B cell (primary cell): ENCODE measurements at regions not wholly inside any gene's neighbourhood (a gene's known extent, or its start where the extent isn't known, plus 50 kb on each side); places are given as distances from the start of the nearest gene placed in this dataset.

Experiments
- ATAC-seq: fragments of 200-7000 bp; cut with Tn5 transposase; one replicate; pipeline ENCODE4 v1.10.0; 2021; ENCODE audit warnings: low read depth, mild to moderate bottlenecking, moderate number of reproducible peaks, moderate library complexity
- CTCF ChIA-PET: fragments of 350-600 bp; sonication (Branson Sonifier 250); formaldehyde crosslinking; loops from one replicate; lab custom pipeline; 2021; ENCODE audit warnings: antibody characterized with exemption, inconsistent platforms; lab: Charles Lee
- POLR2A ChIA-PET: fragments of 350-600 bp; sonication (Branson Sonifier 250); formaldehyde crosslinking; loops from one replicate; lab custom pipeline; 2021; ENCODE audit warnings: antibody characterized with exemption; lab: Charles Lee
- DNase-seq: peaks from one replicate; pipeline ENCODE4 v3.0.0; 2013
- H2AFZ ChIP-seq: 2 replicates; pipeline ENCODE4 v1.6.1; 2012; ENCODE audit warnings: mild to moderate bottlenecking, low read depth, low read length; ENCODE audit not compliant: insufficient read depth, poor library complexity, severe bottlenecking
- H3K27ac ChIP-seq, 2 donors: 1 replicate in 1 of 2; 2 replicates in 1 of 2; pipeline ENCODE4 v1.5.1; 2012 to 2013; ENCODE audit warnings: low read length in 2 of 2, mild to moderate bottlenecking in 2 of 2, moderate library complexity in 1 of 2
- H3K27me3 ChIP-seq, 4 experiments: fragments of 200-600 bp in 1 of 4; sonication (generic) in 1 of 4; replicated peaks in 1 of 4; 1 replicate in 2 of 4; 2 replicates in 2 of 4; pipeline versions ENCODE4 v1.6.1 to v1.7.0; 2013 to 2016; ENCODE audit warnings: low read length in 3 of 4, mild to moderate bottlenecking in 2 of 4, mixed read lengths in 1 of 4, moderate library complexity in 1 of 4; ENCODE audit not compliant: insufficient read depth in 4 of 4, control insufficient read depth in 3 of 4; ENCODE audit errors: control extremely low read depth in 1 of 4
- H3K36me3 ChIP-seq, 2 experiments: replicated peaks in 1 of 2; 1 replicate in 1 of 2; 2 replicates in 1 of 2; pipeline versions ENCODE4 v1.6.1 to v1.7.1; 2013; ENCODE audit warnings: low read length in 1 of 2; ENCODE audit not compliant: insufficient read depth in 2 of 2, control insufficient read depth in 1 of 2; ENCODE audit errors: control extremely low read depth in 1 of 2, extremely low read depth in 1 of 2
- H3K4me1 ChIP-seq, 2 donors: fragments of 200-600 bp in 1 of 2; sonication (generic) in 1 of 2; 1 replicate in 1 of 2; 2 replicates in 1 of 2; pipeline versions ENCODE4 v1.5.1 to v1.6.1; 2013 to 2017; ENCODE audit warnings: low read length in 2 of 2; ENCODE audit not compliant: control insufficient read depth in 2 of 2, insufficient read depth in 2 of 2
- H3K4me2 ChIP-seq: replicated peaks from 2 replicates; pipeline ENCODE3; 2012; ENCODE audit warnings: mild to moderate bottlenecking, low read depth, low read length; ENCODE audit not compliant: poor library complexity, severe bottlenecking
- H3K4me3 ChIP-seq, 5 experiments: fragments of 200-600 bp in 1 of 5; sonication (generic) in 1 of 5; 1 replicate in 3 of 5; 2 replicates in 2 of 5; pipeline versions ENCODE4 v1.5.1 to v1.7.0; 2011 to 2016; ENCODE audit warnings: low read length in 4 of 5, mild to moderate bottlenecking in 4 of 5, low read depth in 2 of 5, control low read depth in 1 of 5, moderate library complexity in 1 of 5; ENCODE audit not compliant: insufficient read depth in 1 of 5; ENCODE audit errors: control extremely low read depth in 1 of 5, extremely low read depth in 1 of 5
- H3K79me2 ChIP-seq: fragments of 200-600 bp; sonication (generic); one replicate; pipeline ENCODE4 v1.6.0; 2016; ENCODE audit warnings: low read length; ENCODE audit not compliant: control insufficient read depth, insufficient read depth
- H3K9ac ChIP-seq: fragments of 200-600 bp; sonication (generic); 2 replicates; pipeline ENCODE4 v1.6.1; 2017; ENCODE audit warnings: mild to moderate bottlenecking, low read length, moderate library complexity
- H3K9me3 ChIP-seq, 3 donors: one replicate each; pipeline versions ENCODE4 v1.6.1 to v1.7.1; 2013; ENCODE audit warnings: low read length in 2 of 3; ENCODE audit not compliant: control insufficient read depth in 2 of 3, insufficient read depth in 1 of 3; ENCODE audit errors: control extremely low read depth in 1 of 3
- H4K20me1 ChIP-seq: 2 replicates; pipeline ENCODE4 v1.6.0; 2012; ENCODE audit warnings: mild to moderate bottlenecking, low read length; ENCODE audit not compliant: insufficient read depth, control insufficient read depth, poor library complexity, severe bottlenecking
- H3K27ac Mint-ChIP-seq: one replicate; pipeline ENCODE4 v1.8.0; 2021; ENCODE audit warnings: mixed read lengths
- H3K27me3 Mint-ChIP-seq: one replicate; pipeline ENCODE4 v1.8.0; 2021; ENCODE audit warnings: mixed read lengths
- H3K4me1 Mint-ChIP-seq: one replicate; pipeline ENCODE4 v1.8.0; 2021; ENCODE audit warnings: mixed read lengths
- H3K4me3 Mint-ChIP-seq: one replicate; pipeline ENCODE4 v1.8.0; 2021; ENCODE audit warnings: mixed read lengths
- H3K9me3 Mint-ChIP-seq: one replicate; pipeline ENCODE4 v1.8.0; 2022; ENCODE audit warnings: mixed read lengths; ENCODE audit not compliant: insufficient read depth
- CTCF ChIP-seq: fragments of 200-600 bp; IDR thresholded peaks from one replicate; pipeline ENCODE4 v1.8.0; 2022; ENCODE audit warnings: antibody characterized with exemption, mild to moderate bottlenecking
- EZH2 ChIP-seq: IDR thresholded peaks from 2 replicates; pipeline ENCODE4 v1.6.1; 2012; ENCODE audit warnings: borderline replicate concordance, low read depth, mild to moderate bottlenecking, moderate library complexity, low read length; ENCODE audit not compliant: insufficient read depth, poor library complexity, severe bottlenecking
- WGBS: methylation state at CpG from one replicate; pipeline ENCODE4 v1.1.5; 2013; ENCODE audit warnings: missing lambda C conversion rate; ENCODE audit not compliant: insufficient coverage; 5-methylcytosine and 5-hydroxymethylcytosine counted together
- intact Hi-C: fragments of 100-400 bp; cut with micrococcal nuclease; formaldehyde crosslinking; loops from one replicate; pipeline ENCODE4 v1.10.0; 2022

GRCh38 chr3:157782236-157782635 is 279.0 kb upstream of the VEPH1 start:
- H3K27me3 Mint-ChIP-seq = no peaks in the 10 kb centered on the region
- no peaks in the 10 kb centered on the region for H3K4me1 Mint-ChIP-seq
- H3K4me3 ChIP-seq = no peak overlapping the region
- no peak overlapping the region for H3K27ac ChIP-seq
- H3K27ac Mint-ChIP-seq = no peak overlapping the region
- ATAC-seq (no peak), DNase-seq (no peak)
- no peaks in the 10 kb centered on the region for H3K36me3 ChIP-seq
- peaks cover 3% of the 10 kb centered on the region for H3K9me3 Mint-ChIP-seq
- H2AFZ ChIP-seq = no peak overlapping the region
- TF ChIP-seq EZH2 = no peak
- no peak for TF ChIP-seq CTCF
- no peak overlapping the region for H3K4me2 ChIP-seq
- H3K27me3 ChIP-seq = no peaks in the 10 kb centered on the region
- intact Hi-C loops = no loop called here
- H3K79me2 ChIP-seq = no peaks in the 10 kb centered on the region
- no peak overlapping the region for H3K4me3 Mint-ChIP-seq
- no peak overlapping the region for H3K9ac ChIP-seq
- CTCF ChIA-PET = no interaction called here
- POLR2A ChIA-PET = no interaction called here
- H4K20me1 ChIP-seq = no peaks in the 10 kb centered on the region
- H3K9me3 ChIP-seq = no peaks in the 10 kb centered on the region
- WGBS = 80% methylated on average over 1 of the region's 2 CpGs
- no peaks in the 10 kb centered on the region for H3K4me1 ChIP-seq

DNA sequence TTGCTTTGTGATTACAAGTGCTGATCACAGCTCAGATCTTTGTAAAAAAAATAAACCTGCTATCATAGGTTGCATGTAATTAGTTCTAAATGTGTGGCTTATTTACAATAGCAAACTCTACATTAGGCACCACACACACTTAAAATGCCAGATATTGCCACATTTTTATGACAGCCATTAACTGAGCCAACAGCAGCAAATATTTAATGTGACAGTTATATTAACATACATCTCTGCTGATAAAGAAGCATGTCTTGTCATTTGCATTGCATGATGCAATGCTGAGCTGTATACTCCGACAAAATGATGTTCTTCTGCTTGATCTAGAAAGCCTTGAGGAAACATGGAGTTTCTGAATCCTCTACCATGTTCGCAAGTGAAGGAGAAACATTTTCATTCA is 273.6 kb upstream of the VEPH1 start:
- H3K9ac ChIP-seq = no peak overlapping the region
- H3K4me3 ChIP-seq = no peak overlapping the region
- 100% methylated on average over 1 of the region's 2 CpGs for WGBS
- no peak overlapping the region for H3K27ac ChIP-seq
- no peaks in the 10 kb centered on the region for H3K27me3 Mint-ChIP-seq
- ChIA-PET CTCF (no interaction called here), POLR2A (no interaction called here)
- DNase-seq = no peak
- H3K4me2 ChIP-seq = no peak overlapping the region
- H3K27me3 ChIP-seq = no peaks in the 10 kb centered on the region
- no peak overlapping the region for H2AFZ ChIP-seq
- H3K27ac Mint-ChIP-seq = no peak overlapping the region
- H3K9me3 Mint-ChIP-seq = peaks cover 3% of the 10 kb centered on the region
- TF ChIP-seq EZH2 (no peak), CTCF (no peak)
- no peaks in the 10 kb centered on the region for H3K4me1 ChIP-seq
- H3K9me3 ChIP-seq = no peaks in the 10 kb centered on the region
- no peaks in the 10 kb centered on the region for H3K4me1 Mint-ChIP-seq
- H4K20me1 ChIP-seq = no peaks in the 10 kb centered on the region
- H3K4me3 Mint-ChIP-seq = no peak overlapping the region
- no peak for ATAC-seq
- no peaks in the 10 kb centered on the region for H3K36me3 ChIP-seq
- intact Hi-C loops = no loop called here
- H3K79me2 ChIP-seq = no peaks in the 10 kb centered on the region
